ENCODE measurements at regions not wholly inside any gene's neighbourhood (a gene's known extent, or its start where the extent isn't known, plus 50 kb on each side); places are given as distances from the start of the nearest gene placed in this dataset.

GRCh38 chr6:43945768-43946080, 175.7 kb downstream of the VEGFA start:
- H3K9me3 Mint-ChIP-seq, result peaks cover 16% of the 10 kb centered on the region
- no peaks in the 10 kb centered on the region for H3K4me1 Mint-ChIP-seq (ENCODE audit: low read depth)
- H3K36me3 Mint-ChIP-seq (ENCODE audit: low read depth), result no peaks in the 10 kb centered on the region
- H3K27ac Mint-ChIP-seq, result no peak overlapping the region
- peaks cover 9% of the 10 kb centered on the region for H3K27me3 Mint-ChIP-seq (ENCODE audit: low read depth)
- H3K4me3 Mint-ChIP-seq, result no peak overlapping the region

- H3K4me1 Mint-ChIP-seq (ENCODE audit: low read depth), result no peaks in the 10 kb centered on the region
- H3K36me3 Mint-ChIP-seq (ENCODE audit: low read depth), result no peaks in the 10 kb centered on the region
- no peak overlapping the region for H3K4me3 Mint-ChIP-seq
- H3K9me3 Mint-ChIP-seq, result peaks cover 16% of the 10 kb centered on the region
- no peak overlapping the region for H3K27ac Mint-ChIP-seq
- peaks cover 9% of the 10 kb centered on the region for H3K27me3 Mint-ChIP-seq (ENCODE audit: low read depth)
These were observed 175.1 kb downstream of the VEGFA start for GRCh38 chr6:43944908-43945767.

GRCh38 chr6:43943781-43944250, 173.8 kb downstream of the VEGFA start:
- Mint-ChIP-seq H3K27me3 (ENCODE audit: low read depth) (peaks cover 9% of the 10 kb centered on the region), H3K36me3 (ENCODE audit: low read depth) (no peaks in the 10 kb centered on the region), H3K27ac (no peak overlapping the region), H3K9me3 (peaks cover 16% of the 10 kb centered on the region), H3K4me3 (no peak overlapping the region), H3K4me1 (ENCODE audit: low read depth) (no peaks in the 10 kb centered on the region)

DNA sequence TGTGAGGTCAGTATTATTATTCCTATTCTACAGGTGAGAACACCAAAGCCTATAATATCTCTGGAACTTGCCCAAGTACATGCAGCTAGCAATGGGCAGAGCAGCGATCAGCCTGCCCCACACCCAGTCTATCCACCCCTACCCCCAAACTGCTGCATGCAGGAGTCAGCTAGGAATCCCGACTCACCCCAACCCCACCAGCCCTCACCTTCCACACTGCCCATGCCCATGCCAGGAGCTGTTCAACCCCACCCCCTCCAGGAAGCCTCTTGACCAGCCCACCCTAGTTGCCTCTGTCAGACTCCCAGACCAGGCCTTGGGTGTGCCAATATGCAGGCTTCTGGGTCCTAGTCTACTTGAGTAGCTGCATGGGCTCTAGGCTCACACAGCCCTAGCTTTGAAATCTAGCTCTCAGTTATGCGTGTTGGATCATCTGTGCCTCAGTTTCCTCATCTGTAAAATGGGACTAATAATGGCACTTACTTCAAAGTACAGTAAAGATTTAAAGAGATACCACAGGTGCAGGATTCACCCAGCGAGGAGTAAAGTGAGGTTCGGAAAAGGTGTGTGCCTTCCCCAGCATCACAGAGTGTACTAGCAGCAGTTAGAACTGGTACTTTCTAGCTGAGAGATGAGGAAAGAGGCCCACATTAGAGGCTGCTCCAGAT, 173.2 kb downstream of the VEGFA start:
- no peak overlapping the region for H3K4me3 Mint-ChIP-seq
- peaks cover 9% of the 10 kb centered on the region for H3K27me3 Mint-ChIP-seq (ENCODE audit: low read depth)
- no peak overlapping the region for H3K27ac Mint-ChIP-seq

GRCh38 chr6:43942616-43943015, 172.6 kb downstream of the VEGFA start:
- H3K4me3 Mint-ChIP-seq, result no peak overlapping the region

More for the DNA sequence above, 173.2 kb downstream of the VEGFA start:
- H3K9me3 Mint-ChIP-seq, result peaks cover 16% of the 10 kb centered on the region
- H3K4me1 Mint-ChIP-seq (ENCODE audit: low read depth), result no peaks in the 10 kb centered on the region
- H3K36me3 Mint-ChIP-seq (ENCODE audit: low read depth), result no peaks in the 10 kb centered on the region

GRCh38 chr6:43942011-43942442, 172.0 kb downstream of the VEGFA start:
- Mint-ChIP-seq H3K27me3 (ENCODE audit: low read depth) (peaks cover 3% of the 10 kb centered on the region), H3K9me3 (peaks cover 16% of the 10 kb centered on the region), H3K27ac (no peak overlapping the region), H3K36me3 (ENCODE audit: low read depth) (no peaks in the 10 kb centered on the region), H3K4me1 (ENCODE audit: low read depth) (no peaks in the 10 kb centered on the region), H3K4me3 (no peak overlapping the region)

More at GRCh38 chr6:43942616-43943015, 172.6 kb downstream of the VEGFA start:
- Mint-ChIP-seq H3K4me1 (ENCODE audit: low read depth) (no peaks in the 10 kb centered on the region), H3K27ac (no peak overlapping the region), H3K9me3 (peaks cover 16% of the 10 kb centered on the region), H3K36me3 (ENCODE audit: low read depth) (no peaks in the 10 kb centered on the region), H3K27me3 (ENCODE audit: low read depth) (peaks cover 5% of the 10 kb centered on the region)

DNA sequence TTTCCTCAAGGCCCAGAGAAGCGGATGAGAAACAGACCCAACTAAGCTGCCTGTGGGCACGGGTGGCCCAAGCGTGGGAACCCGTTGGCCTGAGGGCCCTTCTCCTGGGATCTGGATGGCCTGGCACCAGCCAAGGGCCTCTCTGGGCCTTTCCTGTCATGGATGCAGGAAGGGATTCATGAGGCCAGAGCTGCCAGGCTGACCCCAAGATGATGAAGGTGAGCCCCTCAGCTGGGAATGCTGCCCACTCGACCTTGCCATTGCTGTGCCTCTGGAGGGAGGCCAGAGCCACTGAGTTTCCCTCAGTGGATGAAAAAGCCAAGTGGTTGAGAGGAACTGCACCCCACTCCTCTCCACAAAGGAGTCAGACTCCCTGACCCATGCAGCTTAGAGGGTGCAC, 171.2 kb downstream of the VEGFA start:
- Mint-ChIP-seq H3K4me3 (no peak overlapping the region), H3K4me1 (ENCODE audit: low read depth) (no peaks in the 10 kb centered on the region), H3K27ac (no peak overlapping the region), H3K36me3 (ENCODE audit: low read depth) (no peaks in the 10 kb centered on the region), H3K9me3 (peaks cover 16% of the 10 kb centered on the region), H3K27me3 (ENCODE audit: low read depth) (no peaks in the 10 kb centered on the region)

DNA sequence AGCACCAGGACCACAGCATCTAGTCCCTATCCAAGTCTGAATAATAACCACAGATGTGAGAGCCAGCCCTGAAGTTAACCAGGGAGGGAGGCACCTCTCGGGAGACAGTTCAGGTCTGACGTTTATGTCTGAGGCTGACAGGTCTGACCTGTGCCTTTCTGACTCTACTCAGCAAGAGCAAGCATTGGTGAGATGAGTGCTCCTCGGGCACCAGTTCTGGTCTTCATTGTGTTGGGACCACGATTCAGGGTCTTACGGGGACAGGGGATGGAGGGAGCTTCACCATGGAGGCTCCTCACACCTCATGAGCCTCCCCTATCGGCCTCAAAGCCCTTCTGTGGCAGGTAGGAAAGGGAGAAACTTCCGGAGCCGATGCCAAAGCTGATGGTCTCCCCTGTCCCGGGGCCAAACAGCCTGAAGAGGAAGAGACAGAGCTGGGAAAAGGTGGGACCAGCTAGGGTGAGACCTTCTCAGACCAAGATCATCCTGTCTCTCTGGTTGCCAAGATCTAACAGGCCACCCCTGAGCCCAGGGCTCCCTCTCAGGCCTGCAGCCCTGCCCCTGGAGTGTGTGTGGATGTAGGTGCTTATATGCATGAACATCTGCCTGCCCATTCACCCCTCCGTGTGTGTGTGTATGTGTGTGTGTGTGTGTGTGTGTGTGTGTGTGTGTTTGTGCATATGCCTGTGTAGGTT, 170.5 kb downstream of the VEGFA start:
- H3K4me3 Mint-ChIP-seq, result no peak overlapping the region
- H3K27me3 Mint-ChIP-seq (ENCODE audit: low read depth), result no peaks in the 10 kb centered on the region
- no peaks in the 10 kb centered on the region for H3K36me3 Mint-ChIP-seq (ENCODE audit: low read depth)
- no peaks in the 10 kb centered on the region for H3K4me1 Mint-ChIP-seq (ENCODE audit: low read depth)
- no peak overlapping the region for H3K27ac Mint-ChIP-seq
- peaks cover 11% of the 10 kb centered on the region for H3K9me3 Mint-ChIP-seq

DNA sequence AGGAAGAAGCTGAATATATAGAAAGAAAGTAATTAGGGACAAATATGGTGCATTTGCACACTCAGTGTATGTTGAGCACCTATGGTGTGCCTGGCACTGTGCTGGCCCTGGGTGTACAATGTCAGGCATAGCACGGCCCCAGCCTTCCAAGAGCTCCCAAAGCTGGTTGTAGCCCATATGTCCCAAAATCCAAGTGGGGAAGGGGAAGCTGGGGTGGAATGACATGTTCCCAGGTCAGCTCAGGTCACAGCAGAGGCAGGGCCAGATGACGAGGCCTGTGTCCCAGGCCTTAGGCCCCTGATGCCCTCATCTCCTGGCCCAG, 170.0 kb downstream of the VEGFA start:
- no peaks in the 10 kb centered on the region for H3K27me3 Mint-ChIP-seq (ENCODE audit: low read depth)
- H3K27ac Mint-ChIP-seq, result no peak overlapping the region

DNA sequence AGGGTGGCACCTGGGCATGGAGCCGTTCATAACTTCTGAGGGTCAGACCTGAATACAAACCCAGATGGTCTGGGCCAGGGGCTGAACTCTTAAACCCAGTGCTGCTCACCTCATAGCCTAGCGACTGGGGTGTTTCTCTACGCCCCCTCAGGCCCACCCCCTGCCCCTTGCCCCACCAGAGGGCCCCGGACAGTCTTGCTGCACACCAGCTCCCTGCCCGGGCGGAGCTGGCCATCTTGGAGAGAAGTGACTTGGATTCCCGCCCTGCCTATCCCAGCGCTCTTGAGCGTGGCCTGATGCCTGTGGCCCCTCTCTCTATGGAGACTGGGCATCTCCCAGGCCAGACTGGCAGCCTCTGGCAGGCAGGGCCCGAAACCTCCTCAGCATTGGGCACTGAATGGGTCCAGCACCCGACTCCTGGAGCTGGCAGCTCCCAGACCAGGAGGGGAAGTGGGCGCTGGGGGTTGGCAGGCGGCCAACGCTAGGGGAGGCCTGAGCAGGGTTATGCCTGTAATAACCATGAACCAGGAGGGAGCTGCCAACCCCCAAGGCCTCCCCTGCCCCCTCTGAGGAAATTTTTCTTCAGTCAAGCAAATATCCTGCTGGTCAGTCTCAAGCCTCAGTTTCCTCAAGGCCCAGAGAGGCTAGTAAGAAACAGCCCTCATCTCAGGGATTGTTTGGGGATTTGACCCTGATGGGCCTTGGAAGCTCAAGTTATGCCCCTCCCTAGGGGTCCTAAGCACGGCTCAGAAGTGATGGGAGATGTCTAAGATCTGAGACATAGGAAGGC, 169.5 kb downstream of the VEGFA start:
- Mint-ChIP-seq H3K9me3 (peaks cover 2% of the 10 kb centered on the region), H3K36me3 (ENCODE audit: low read depth) (no peaks in the 10 kb centered on the region), H3K27ac (no peak overlapping the region), H3K4me3 (no peak overlapping the region), H3K27me3 (ENCODE audit: low read depth) (no peaks in the 10 kb centered on the region), H3K4me1 (ENCODE audit: low read depth) (no peaks in the 10 kb centered on the region)

More for the DNA sequence above, 170.0 kb downstream of the VEGFA start:
- Mint-ChIP-seq H3K4me3 (no peak overlapping the region), H3K36me3 (ENCODE audit: low read depth) (no peaks in the 10 kb centered on the region), H3K9me3 (peaks cover 8% of the 10 kb centered on the region), H3K4me1 (ENCODE audit: low read depth) (no peaks in the 10 kb centered on the region)

GRCh38 chr6:43938178-43939105, 168.4 kb downstream of the VEGFA start:
- H3K27ac Mint-ChIP-seq, result no peak overlapping the region
- H3K9me3 Mint-ChIP-seq, result no peaks in the 10 kb centered on the region
- no peaks in the 10 kb centered on the region for H3K36me3 Mint-ChIP-seq (ENCODE audit: low read depth)
- no peaks in the 10 kb centered on the region for H3K27me3 Mint-ChIP-seq (ENCODE audit: low read depth)
- H3K4me3 Mint-ChIP-seq, result no peak overlapping the region
- no peaks in the 10 kb centered on the region for H3K4me1 Mint-ChIP-seq (ENCODE audit: low read depth)

GRCh38 chr6:43937236-43938177, 167.5 kb downstream of the VEGFA start:
- Mint-ChIP-seq H3K36me3 (ENCODE audit: low read depth) (no peaks in the 10 kb centered on the region), H3K27me3 (ENCODE audit: low read depth) (no peaks in the 10 kb centered on the region), H3K4me3 (no peak overlapping the region), H3K27ac (no peak overlapping the region), H3K4me1 (ENCODE audit: low read depth) (no peaks in the 10 kb centered on the region), H3K9me3 (no peaks in the 10 kb centered on the region)

DNA sequence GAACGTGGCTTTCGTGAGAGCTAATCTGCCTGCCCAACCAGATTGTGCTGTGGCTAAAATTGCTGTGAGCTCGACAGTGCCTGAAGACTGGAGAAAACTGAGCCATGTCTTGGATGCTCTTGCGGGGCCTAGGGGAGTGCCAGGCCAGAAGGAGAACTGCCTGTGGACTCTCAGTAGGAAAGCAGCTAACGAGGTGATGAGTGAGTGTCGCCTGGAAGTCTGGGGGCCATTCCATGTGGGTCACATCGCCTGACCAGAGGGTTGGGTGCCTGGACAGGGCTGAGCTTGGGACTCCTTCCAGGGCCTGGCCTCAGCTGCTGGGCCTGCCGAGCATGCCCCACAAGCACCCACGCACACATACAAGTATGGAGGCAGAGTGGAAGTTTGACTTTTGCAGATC, 166.5 kb downstream of the VEGFA start:
- Mint-ChIP-seq H3K36me3 (ENCODE audit: low read depth) (no peaks in the 10 kb centered on the region), H3K9me3 (no peaks in the 10 kb centered on the region), H3K27me3 (ENCODE audit: low read depth) (no peaks in the 10 kb centered on the region), H3K4me1 (ENCODE audit: low read depth) (no peaks in the 10 kb centered on the region), H3K27ac (no peak overlapping the region), H3K4me3 (no peak overlapping the region)

Measured in T-helper 1 cell treated with Interleukin-12 subunit alpha and Interleukin-12 subunit beta and Interleukin-4 antibody, amounts not matched to agents 30 μg/mL and 1 μg/mL, for 36 hours (primary cell).